GM19025 (cell line): ENCODE measurements at regions not wholly inside any gene's neighbourhood (a gene's known extent, or its start where the extent isn't known, plus 50 kb on each side); places are given as distances from the start of the nearest gene placed in this dataset.
A peak's percentile ranks its signal among the peaks of the same experiment; 100 is the strongest.

Experiments used
- ATAC-seq: cut with Tn5 transposase; IDR thresholded peaks from one replicate; pipeline ENCODE4 v1.9.1; 2021; ENCODE audit warnings: mild to moderate bottlenecking, low read depth, moderate library complexity; ENCODE audit not compliant: unreplicated experiment

GRCh38 chr1:34328281-34328799 is 151.6 kb downstream of the C1orf94 start:
- ATAC-seq: no peak

- no peak for ATAC-seq
Measured at GRCh38 chr1:34330061-34330460, 153.4 kb downstream of the C1orf94 start.

GRCh38 chr1:34331020-34331926 is 154.6 kb downstream of the C1orf94 start:
- ATAC-seq: no peak

GRCh38 chr1:34332996-34333395 is 156.3 kb downstream of the C1orf94 start:
- no peak for ATAC-seq

- ATAC-seq: no peak
Measured at GRCh38 chr1:34338871-34339270, 162.2 kb downstream of the C1orf94 start.

GRCh38 chr1:34341896-34342295 is 165.2 kb downstream of the C1orf94 start:
- no peak for ATAC-seq

- ATAC-seq: no peak
Measured at GRCh38 chr1:34342334-34342733, 165.6 kb downstream of the C1orf94 start.

GRCh38 chr1:34346128-34346527 is 169.4 kb downstream of the C1orf94 start:
- ATAC-seq: no peak

GRCh38 chr1:34353409-34353808 is 176.7 kb downstream of the C1orf94 start:
- ATAC-seq: no peak

GRCh38 chr1:34354367-34354766 is 177.7 kb downstream of the C1orf94 start:
- ATAC-seq: no peak

- no peak for ATAC-seq
Measured at GRCh38 chr1:34356853-34357252, 180.1 kb downstream of the C1orf94 start.

- ATAC-seq: no peak
Measured at GRCh38 chr1:34358636-34359035, 181.9 kb downstream of the C1orf94 start.

- no peak for ATAC-seq
Measured at GRCh38 chr1:34359411-34359810, 182.7 kb downstream of the C1orf94 start.

- ATAC-seq: peak; percentile 59
Measured at GRCh38 chr1:34360574-34360973, 183.9 kb downstream of the C1orf94 start.

GRCh38 chr1:34361121-34361520 is 184.4 kb downstream of the C1orf94 start:
- no peak for ATAC-seq

- ATAC-seq: no peak
Measured at GRCh38 chr1:34361781-34362357, 185.2 kb downstream of the C1orf94 start.

GRCh38 chr1:34362949-34363348 is 186.2 kb downstream of the C1orf94 start:
- ATAC-seq: no peak

- no peak for ATAC-seq
Measured at GRCh38 chr1:34363447-34363846, 186.7 kb downstream of the C1orf94 start.

- no peak for ATAC-seq
Measured at GRCh38 chr1:34363915-34364314, 187.2 kb downstream of the C1orf94 start.

- no peak for ATAC-seq
Measured at GRCh38 chr1:34364376-34364775, 187.7 kb downstream of the C1orf94 start.

- no peak for ATAC-seq
Measured at GRCh38 chr1:34365295-34365694, 188.6 kb downstream of the C1orf94 start.
